HG03139 (cell line): ENCODE measurements at regions not wholly inside any gene's neighbourhood (a gene's known extent, or its start where the extent isn't known, plus 50 kb on each side); places are given as distances from the start of the nearest gene placed in this dataset.
"Not testable (repeated sequence)": the region's sequence is repeated elsewhere in the genome, so short reads cannot be mapped to it uniquely, and the experiment has no call there.

Source experiments
- ATAC-seq: cut with Tn5 transposase; IDR thresholded peaks from one replicate; pipeline ENCODE4 v1.9.1; 2021; ENCODE audit not compliant: unreplicated experiment

GRCh38 chr12:91505006-91505405, 322.4 kb upstream of the DCN start:
- no peak for ATAC-seq

GRCh38 chr12:91502208-91502607, 319.6 kb upstream of the DCN start:
- ATAC-seq: no peak

- ATAC-seq: no peak
Measured at GRCh38 chr12:91496337-91496736, 313.7 kb upstream of the DCN start.

DNA sequence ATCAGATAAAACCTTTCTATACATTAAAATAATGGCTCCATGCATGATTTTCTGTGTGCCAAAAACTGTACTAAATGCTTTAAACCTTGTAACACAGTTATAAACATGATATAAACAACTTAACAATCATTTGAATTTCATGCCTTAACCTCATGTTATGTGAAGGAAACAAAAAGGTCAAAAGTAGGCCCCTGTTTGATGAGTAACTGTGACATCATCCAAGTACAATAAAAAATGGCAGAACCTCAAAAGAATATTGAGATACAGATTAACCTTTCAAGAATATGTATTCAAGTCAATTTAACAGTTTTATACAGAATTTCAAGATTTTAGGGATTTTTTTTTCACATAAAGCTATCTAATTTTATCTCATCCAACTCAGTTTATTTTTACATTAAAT, 310.7 kb upstream of the DCN start:
- ATAC-seq: no peak

DNA sequence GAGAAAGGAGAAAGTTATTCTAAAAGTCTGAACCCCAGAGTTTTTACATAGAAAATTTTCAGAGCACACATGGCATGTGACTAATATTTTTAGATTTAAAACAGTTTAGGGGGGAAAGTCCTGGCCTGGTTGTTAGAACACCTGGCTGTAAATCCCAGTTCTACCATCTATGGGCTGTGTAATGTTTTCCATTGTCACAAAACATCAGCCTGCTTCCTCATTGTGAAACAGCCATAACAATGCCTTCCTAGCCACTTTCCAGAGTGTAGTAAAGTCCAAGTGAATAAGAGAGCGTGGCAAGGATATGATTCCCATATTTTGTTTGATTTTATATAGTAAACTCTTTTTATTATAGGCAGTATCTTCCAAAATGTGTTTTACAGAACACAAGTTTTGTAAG, 310.0 kb upstream of the DCN start:
- ATAC-seq: no peak

GRCh38 chr12:91490667-91491311, 308.2 kb upstream of the DCN start:
- no peak for ATAC-seq

GRCh38 chr12:91483471-91483985, 300.9 kb upstream of the DCN start:
- no peak for ATAC-seq

DNA sequence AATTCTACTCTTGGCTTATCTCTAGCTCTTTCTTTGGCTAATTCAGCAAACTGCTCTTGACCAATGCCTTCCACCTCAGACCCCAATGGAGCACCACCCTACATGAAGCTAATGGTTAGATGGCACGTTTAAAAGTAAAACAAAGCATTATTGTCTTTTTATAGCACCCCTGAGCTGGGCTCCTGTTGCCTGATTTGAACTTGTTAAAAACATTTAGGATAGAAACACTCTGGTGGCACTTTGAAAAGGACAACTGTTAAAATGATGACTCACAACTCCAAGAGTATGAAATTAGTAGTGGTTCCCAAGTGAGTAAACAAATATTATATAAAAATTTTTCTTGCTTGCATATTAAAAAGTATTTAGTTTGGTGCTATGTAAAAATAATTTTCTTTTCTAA, 299.6 kb upstream of the DCN start:
- no peak for ATAC-seq

DNA sequence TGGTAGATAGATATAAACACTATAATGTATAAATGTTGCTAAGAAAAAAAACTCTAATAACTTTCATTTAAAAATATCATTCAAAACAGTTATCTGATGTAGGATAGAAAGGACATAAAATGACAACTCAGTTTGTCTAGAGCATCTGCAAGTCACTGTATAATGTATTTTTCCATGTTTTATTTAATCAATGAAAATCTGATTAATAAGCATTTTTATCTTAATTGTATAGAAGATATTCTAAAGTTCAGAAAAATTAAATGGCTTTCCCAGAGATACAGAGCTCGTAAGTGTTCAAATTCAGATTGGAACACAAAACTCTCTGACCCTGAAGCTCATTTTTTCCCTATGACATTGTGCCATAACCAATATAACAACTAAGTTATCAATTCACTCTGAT, 295.9 kb upstream of the DCN start:
- no peak for ATAC-seq

- ATAC-seq: no peak
Measured at GRCh38 chr12:91467686-91468085, 285.1 kb upstream of the DCN start.

- no peak for ATAC-seq
Measured at GRCh38 chr12:91461061-91461460, 278.4 kb upstream of the DCN start.

DNA sequence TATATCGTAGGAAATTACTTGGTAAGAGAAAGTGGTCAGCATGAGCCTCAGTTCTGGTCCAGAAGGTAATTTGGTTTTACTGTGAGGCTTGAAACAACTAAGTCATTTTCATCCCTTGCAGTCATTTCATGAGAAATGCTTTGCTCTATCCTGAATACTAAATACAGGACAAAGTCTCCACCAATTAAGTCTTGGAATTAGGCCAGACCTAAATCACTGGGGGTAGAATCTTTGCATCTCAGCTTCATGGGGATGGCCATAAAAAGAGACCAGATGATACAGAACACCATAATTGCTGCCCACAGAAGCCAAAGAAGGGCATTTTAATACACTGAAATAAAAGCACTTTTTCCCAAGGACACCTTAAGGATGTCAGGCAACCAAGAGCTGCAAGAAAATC, 277.9 kb upstream of the DCN start:
- no peak for ATAC-seq

- ATAC-seq: no peak
Measured at GRCh38 chr12:91455321-91455720, 272.7 kb upstream of the DCN start.

GRCh38 chr12:91454179-91454578, 271.6 kb upstream of the DCN start:
- ATAC-seq: no peak

- ATAC-seq: not testable (repeated sequence)
Measured at GRCh38 chr12:91452464-91452863, 269.8 kb upstream of the DCN start.

GRCh38 chr12:91441993-91442952, 259.7 kb upstream of the DCN start:
- ATAC-seq: no peak

DNA sequence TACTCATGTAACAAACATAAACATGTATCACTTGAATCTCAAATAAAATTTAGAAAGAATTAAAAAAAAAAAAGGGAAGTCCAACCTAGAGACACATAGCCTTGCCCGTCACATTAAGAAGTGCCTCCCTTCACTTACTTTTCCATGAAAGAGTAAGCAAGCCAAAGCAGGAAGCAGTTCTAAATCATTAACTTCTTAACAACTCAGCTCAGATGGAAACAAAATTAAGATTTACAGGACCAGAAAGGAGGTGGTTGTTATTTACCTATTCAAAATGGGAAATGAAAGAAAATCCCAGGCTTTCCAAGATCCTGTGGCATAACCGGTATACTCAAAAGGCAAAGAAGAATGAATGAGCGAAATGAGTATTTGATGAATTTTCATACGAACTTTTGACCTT, 258.6 kb upstream of the DCN start:
- no peak for ATAC-seq

- no peak for ATAC-seq
Measured at GRCh38 chr12:91434081-91434480, 251.5 kb upstream of the DCN start.

DNA sequence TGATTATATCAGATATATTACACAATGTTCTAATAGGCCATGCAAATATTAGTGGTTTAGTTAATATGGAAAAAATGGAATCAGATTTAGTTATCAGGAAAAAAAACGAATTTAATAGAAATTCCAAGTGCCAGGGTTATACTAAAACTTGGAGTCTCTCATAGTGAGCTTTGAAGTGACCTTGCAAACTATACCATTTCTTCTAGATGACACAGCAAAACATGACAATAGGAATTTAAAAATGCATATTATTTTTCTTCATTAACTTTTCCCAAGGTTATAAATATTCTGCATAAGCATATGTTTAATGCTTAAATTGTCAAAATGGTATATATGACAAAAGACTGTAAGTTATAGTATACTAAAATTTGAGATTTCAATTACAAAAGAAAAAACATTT, 250.1 kb upstream of the DCN start:
- ATAC-seq: no peak

DNA sequence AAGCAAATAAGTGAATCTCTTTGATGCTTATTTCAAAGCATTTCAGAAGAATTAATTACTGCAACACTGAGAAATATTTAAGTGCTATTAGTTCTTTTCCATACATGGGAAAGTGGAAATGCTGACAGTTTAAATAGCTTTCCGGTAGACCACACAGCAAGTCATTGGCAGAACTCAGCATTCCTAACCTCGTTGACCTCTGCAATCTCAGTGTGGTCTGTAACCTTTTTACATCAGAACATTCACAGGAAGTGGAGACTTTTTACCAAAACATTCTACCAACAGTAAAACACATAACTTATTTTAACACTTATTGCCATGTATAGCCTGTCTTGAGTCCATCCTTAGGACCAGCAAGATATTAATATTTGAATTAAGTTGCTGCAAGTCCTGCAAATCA, 249.5 kb upstream of the DCN start:
- ATAC-seq: no peak

DNA sequence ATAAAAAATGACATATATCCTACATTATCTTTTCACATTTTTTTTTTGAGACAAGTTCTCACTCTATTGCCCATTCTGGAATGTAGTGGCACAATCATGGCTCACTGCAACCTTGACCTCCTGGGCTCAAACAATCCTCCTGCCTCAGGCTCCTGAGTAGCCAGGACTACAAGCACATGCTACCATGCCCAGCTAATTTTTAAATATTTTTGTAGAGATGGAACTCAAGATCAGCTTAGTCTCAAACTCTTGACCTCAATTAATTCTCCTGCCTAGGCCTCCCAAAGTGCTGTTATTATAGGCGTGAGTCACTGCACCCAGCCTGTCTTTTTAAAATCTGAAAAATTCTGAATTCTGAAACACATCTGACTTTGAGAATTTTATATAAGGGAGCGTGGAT, 241.9 kb upstream of the DCN start:
- ATAC-seq: no peak

GRCh38 chr12:91423693-91424050, 241.1 kb upstream of the DCN start:
- no peak for ATAC-seq
